Common myeloid progenitor, CD34-positive (primary cell): ENCODE measurements at regions not wholly inside any gene's neighbourhood (a gene's known extent, or its start where the extent isn't known, plus 50 kb on each side); places are given as distances from the start of the nearest gene placed in this dataset.
A peak's percentile ranks its signal among the peaks of the same experiment; 100 is the strongest.
"Not testable (repeated sequence)": the region's sequence is repeated elsewhere in the genome, so short reads cannot be mapped to it uniquely, and the experiment has no call there.

Source experiments
- CTCF ChIA-PET: fragments of 350-600 bp; sonication (Branson Sonifier 250); formaldehyde crosslinking; loops from one replicate; lab custom pipeline; 2021; ENCODE audit warnings: antibody characterized with exemption; lab: Charles Lee
- POLR2A ChIA-PET: fragments of 350-600 bp; sonication (Branson Sonifier 250); formaldehyde crosslinking; loops from one replicate; lab custom pipeline; 2021; ENCODE audit warnings: antibody characterized with exemption; lab: Charles Lee
- DNase-seq, 3 donors: peaks; one replicate each; pipeline versions ENCODE4 v3.0.0 to v3.0.0-alpha.2; 2013
- H3K27ac ChIP-seq, 2 experiments: 1 replicate in 1 of 2; 2 replicates in 1 of 2; pipeline ENCODE4 v1.7.0; 2013; ENCODE audit warnings: inconsistent platforms in 2 of 2, low read length in 2 of 2, mild to moderate bottlenecking in 2 of 2, low read depth in 1 of 2, moderate library complexity in 1 of 2; ENCODE audit not compliant: severe bottlenecking in 2 of 2, insufficient read depth in 1 of 2, poor library complexity in 1 of 2
- H3K27me3 ChIP-seq, 5 experiments: replicated peaks in 2 of 5; 1 replicate in 3 of 5; 2 replicates in 2 of 5; pipeline versions ENCODE4 v1.6.1 to v1.7.0; 2013; ENCODE audit warnings: low read length in 4 of 5, mild to moderate bottlenecking in 2 of 5, moderate library complexity in 2 of 5, inconsistent platforms in 1 of 5; ENCODE audit not compliant: insufficient read depth in 5 of 5, control insufficient read depth in 4 of 5
- H3K36me3 ChIP-seq, 4 experiments: 1 replicate in 2 of 4; 2 replicates in 2 of 4; pipeline versions ENCODE4 v1.6.1 to v1.7.0; 2013; ENCODE audit warnings: low read length in 3 of 4, control low read depth in 1 of 4, mild to moderate bottlenecking in 1 of 4; ENCODE audit not compliant: control insufficient read depth in 4 of 4, insufficient read depth in 4 of 4
- H3K4me1 ChIP-seq, 4 experiments: 1 replicate in 3 of 4; 2 replicates in 1 of 4; pipeline versions ENCODE4 v1.6.1 to v1.7.1; 2013; ENCODE audit warnings: low read length in 3 of 4, mild to moderate bottlenecking in 3 of 4, control low read depth in 1 of 4, inconsistent platforms in 1 of 4, moderate library complexity in 1 of 4; ENCODE audit not compliant: control insufficient read depth in 4 of 4, insufficient read depth in 4 of 4; ENCODE audit errors: control extremely low read depth in 1 of 4
- H3K4me3 ChIP-seq, 7 experiments: 1 replicate in 4 of 7; 2 replicates in 3 of 7; pipeline versions ENCODE4 v1.5.1 to v1.7.0; 2013; ENCODE audit warnings: mild to moderate bottlenecking in 7 of 7, low read length in 6 of 7, moderate library complexity in 6 of 7, inconsistent platforms in 2 of 7, low read depth in 2 of 7, control low read depth in 1 of 7; ENCODE audit not compliant: insufficient read depth in 4 of 7, control insufficient read depth in 1 of 7; ENCODE audit errors: extremely low read depth in 1 of 7
- H3K9me3 ChIP-seq, 5 experiments: 1 replicate in 4 of 5; 2 replicates in 1 of 5; pipeline versions ENCODE4 v1.6.1 to v1.7.1; 2013; ENCODE audit warnings: low read length in 4 of 5, mild to moderate bottlenecking in 2 of 5, inconsistent platforms in 1 of 5, low read depth in 1 of 5, moderate library complexity in 1 of 5; ENCODE audit not compliant: control insufficient read depth in 4 of 5, insufficient read depth in 2 of 5; ENCODE audit errors: control extremely low read depth in 1 of 5
- WGBS: methylation state at CpG from one replicate; pipeline ENCODE4 v1.1.5; 2013; ENCODE audit not compliant: insufficient coverage; 5-methylcytosine and 5-hydroxymethylcytosine counted together

GRCh38 chr21:20486303-20486702, 511.9 kb upstream of the NCAM2 start:
- H3K27ac ChIP-seq = no peak overlapping the region
- no peaks in the 10 kb centered on the region for H3K9me3 ChIP-seq
- ChIA-PET POLR2A (interaction anchor here (0.6 kb wide), 1 partner anchor 447 kb away, joined by 3 read pairs; no protein-coding TSS in a partner anchor), CTCF (no interaction called here)
- no peak overlapping the region for H3K4me3 ChIP-seq
- DNase-seq = no peak
- H3K4me1 ChIP-seq = no peaks in the 10 kb centered on the region
- no peaks in the 10 kb centered on the region for H3K36me3 ChIP-seq
- H3K27me3 ChIP-seq = no peaks in the 10 kb centered on the region

GRCh38 chr21:20502915-20503314, 495.3 kb upstream of the NCAM2 start:
- POLR2A ChIA-PET, H3K27ac ChIP-seq, CTCF ChIA-PET, H3K4me3 ChIP-seq, H3K36me3 ChIP-seq, H3K27me3 ChIP-seq, DNase-seq, H3K4me1 ChIP-seq: not testable (repeated sequence)
- 100% methylated on average over 2 of the region's 3 CpGs for WGBS
- peaks cover 0 to 19% (median 3%) of the 10 kb centered on the region in 5 experiments for H3K9me3 ChIP-seq

DNA sequence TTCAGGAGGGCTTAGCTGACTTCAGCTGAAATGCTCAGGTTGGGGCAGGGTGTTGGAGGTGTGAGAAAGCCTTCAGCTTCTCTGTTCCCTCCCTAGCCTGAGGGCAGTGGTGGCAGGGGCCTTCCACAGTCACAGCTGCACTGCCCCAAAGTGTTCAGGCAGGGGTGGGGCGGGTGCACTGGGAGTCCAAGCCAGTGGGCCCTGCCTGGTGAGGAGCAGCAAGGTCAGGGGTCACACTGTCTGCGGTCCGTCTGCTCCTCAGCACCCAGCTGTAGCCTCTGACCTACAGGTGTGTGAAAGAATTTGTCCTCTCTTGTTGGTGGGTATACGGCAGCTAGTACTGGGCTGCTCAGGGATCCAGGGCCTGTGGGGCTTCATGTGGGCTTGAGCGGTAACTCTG, 490.4 kb upstream of the NCAM2 start:
- ChIA-PET POLR2A (no interaction called here), CTCF (no interaction called here)
- Histone ChIP-seq H3K36me3 (no peaks in the 10 kb centered on the region), H3K27me3 (no peaks in the 10 kb centered on the region), H3K4me1 (peaks cover 6 to 23% (median 12%) of the 10 kb centered on the region in 4 experiments), H3K9me3 (peaks cover 0 to 11% (median 0%) of the 10 kb centered on the region in 5 experiments), H3K27ac (no peak overlapping the region), H3K4me3 (no peak overlapping the region)
- DNase-seq = no peak
- 99% methylated on average over 5 of the region's 5 CpGs for WGBS

DNA sequence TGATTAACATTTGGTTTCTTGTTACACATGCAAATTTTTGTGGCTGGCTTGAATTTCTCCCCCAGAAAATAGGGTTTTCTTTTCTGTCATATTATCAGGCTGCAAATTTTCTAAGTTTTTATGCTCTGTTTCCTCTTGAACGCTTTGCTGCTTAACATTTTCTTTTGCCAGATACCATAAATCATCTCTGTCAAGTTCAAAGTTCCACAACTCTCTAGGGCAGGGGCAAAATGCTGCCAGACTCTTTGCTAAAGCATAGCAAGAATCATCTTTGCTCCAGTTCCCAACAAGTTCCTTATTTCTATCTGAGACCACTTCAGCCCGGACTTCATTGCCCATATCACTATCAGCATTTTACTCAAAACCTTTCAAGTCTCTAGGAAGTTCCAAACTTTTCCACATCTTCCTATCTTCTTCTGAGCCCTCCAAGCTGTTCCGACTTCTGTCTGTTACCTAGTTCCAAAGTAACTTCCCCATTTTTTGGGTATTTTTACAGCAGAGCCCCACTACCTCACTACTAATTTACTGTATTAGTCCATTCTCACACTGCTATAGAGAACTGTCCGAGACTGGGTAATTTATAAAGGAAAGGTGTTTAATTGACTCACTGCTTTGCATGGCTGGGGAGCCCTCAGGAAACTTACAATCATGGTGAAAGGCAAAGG, 486.9 kb upstream of the NCAM2 start:
- peak overlapping the region in 1 of 2 experiments; percentile 38 for H3K27ac ChIP-seq
- no peaks in the 10 kb centered on the region for H3K9me3 ChIP-seq
- H3K36me3 ChIP-seq = no peaks in the 10 kb centered on the region
- H3K4me1 ChIP-seq = peaks cover 6 to 23% (median 12%) of the 10 kb centered on the region in 4 experiments
- H3K4me3 ChIP-seq = peak overlapping the region in 3 of 7 experiments; percentile 8 to 33 (median 24)
- 3% methylated on average over 3 of the region's 4 CpGs for WGBS
- ChIA-PET POLR2A (no interaction called here), CTCF (no interaction called here)
- H3K27me3 ChIP-seq = no peaks in the 10 kb centered on the region
- peak; percentile 43 to 83 (median 75) for DNase-seq

DNA sequence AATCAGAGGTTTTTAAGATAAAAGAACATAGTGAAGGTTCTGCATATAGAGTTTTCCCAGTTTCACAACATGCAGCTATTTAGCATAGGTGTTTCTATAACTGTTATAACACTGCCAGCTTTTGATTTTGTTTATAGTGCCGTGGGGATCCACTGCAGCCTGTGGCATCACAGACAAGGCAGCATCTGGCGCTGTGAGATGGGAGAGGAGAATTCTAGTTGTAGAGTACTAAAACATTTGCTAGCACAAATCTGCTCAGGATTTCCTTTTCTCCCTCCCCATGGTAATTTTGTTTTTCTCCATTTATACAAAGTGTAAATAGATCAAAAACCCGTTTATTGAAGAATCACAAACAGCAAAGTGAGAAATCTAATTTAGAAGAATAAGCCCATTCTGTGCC, 482.8 kb upstream of the NCAM2 start:
- H3K9me3 ChIP-seq = no peaks in the 10 kb centered on the region
- no peak for DNase-seq
- no peaks in the 10 kb centered on the region for H3K36me3 ChIP-seq
- no CpG with 5 or more reads among the region's 3 CpGs for WGBS
- H3K4me1 ChIP-seq = peaks cover 0 to 16% (median 11%) of the 10 kb centered on the region in 4 experiments
- CTCF ChIA-PET = no interaction called here
- POLR2A ChIA-PET = interaction anchor here (0.6 kb wide), 1 partner anchor 1557 kb away, joined by 7 read pairs; no protein-coding TSS in a partner anchor
- no peaks in the 10 kb centered on the region for H3K27me3 ChIP-seq
- no peak overlapping the region for H3K27ac ChIP-seq
- no peak overlapping the region for H3K4me3 ChIP-seq

DNA sequence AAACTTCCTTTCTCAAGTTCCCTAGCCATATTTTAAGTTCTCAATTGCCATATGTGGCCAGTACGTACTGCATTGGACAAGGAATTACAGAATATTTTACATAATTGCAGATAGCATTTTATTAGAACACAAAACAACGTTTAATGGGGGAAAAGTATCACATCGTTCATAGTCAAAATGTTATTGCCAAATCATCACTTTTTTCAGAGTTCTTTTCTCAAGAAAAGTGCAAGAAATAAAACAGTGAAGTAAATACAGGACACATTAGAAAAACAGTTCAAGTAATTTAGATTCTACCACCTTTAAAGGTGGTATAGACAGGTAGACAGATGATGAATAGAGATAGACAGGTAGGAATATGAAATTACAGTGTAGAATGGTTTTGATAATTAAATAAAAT, 479.1 kb upstream of the NCAM2 start:
- 100% methylated on average over 1 of the region's 3 CpGs for WGBS
- ChIA-PET CTCF (no interaction called here), POLR2A (no interaction called here)
- DNase-seq = no peak
- Histone ChIP-seq H3K9me3 (no peaks in the 10 kb centered on the region), H3K36me3 (no peaks in the 10 kb centered on the region), H3K4me1 (no peaks in the 10 kb centered on the region), H3K27me3 (no peaks in the 10 kb centered on the region), H3K27ac (no peak overlapping the region), H3K4me3 (no peak overlapping the region)

DNA sequence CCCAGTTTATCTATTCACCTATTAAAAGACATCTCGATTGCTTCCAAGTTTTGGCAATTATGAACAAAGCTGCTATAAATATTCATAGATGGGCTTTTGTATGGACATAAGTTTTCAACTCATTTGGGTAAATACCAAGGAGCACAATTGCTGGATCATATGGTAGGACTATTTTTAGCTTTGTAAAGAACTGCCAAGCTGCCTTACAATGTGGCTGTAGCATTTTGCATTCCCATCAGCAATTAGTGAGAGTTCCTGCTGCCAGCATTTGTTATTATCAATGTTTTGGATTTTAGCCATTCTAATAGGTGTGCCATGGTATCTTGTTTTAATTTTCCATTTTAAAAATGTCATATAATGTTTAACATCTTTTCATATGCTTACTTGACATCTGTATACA, 475.6 kb upstream of the NCAM2 start:
- no peak overlapping the region for H3K27ac ChIP-seq
- H3K4me1 ChIP-seq = no peaks in the 10 kb centered on the region
- POLR2A ChIA-PET = no interaction called here
- H3K36me3 ChIP-seq = no peaks in the 10 kb centered on the region
- H3K4me3 ChIP-seq = no peak overlapping the region
- CTCF ChIA-PET = no interaction called here
- no CpG with 5 or more reads among the region's 1 CpG for WGBS
- no peaks in the 10 kb centered on the region for H3K9me3 ChIP-seq
- no peak for DNase-seq
- no peaks in the 10 kb centered on the region for H3K27me3 ChIP-seq
